ENCODE measurements at regions not wholly inside any gene's neighbourhood (a gene's known extent, or its start where the extent isn't known, plus 50 kb on each side); places are given as distances from the start of the nearest gene placed in this dataset.

DNA sequence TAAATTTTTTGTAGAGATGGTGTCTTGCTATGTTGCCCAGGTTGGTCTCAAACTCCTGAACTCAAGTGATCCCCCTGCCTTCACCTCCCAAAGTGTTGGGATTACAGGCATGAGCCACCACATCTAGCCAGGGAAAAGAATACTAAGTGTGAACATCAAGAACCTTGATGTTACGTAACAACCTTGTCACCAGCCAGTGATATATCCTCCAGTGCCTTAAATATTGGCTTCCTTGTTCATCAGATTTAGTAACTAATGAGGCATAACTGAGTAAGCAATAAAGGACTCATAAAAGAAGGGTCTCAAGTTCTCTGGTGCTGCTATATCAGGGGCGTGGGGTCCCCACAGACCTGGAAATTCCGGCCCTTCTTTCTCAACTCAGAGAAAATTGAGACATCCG is 60.5 kb upstream of the ENPEP start:
- TF ChIP-seq, protein P1, sequence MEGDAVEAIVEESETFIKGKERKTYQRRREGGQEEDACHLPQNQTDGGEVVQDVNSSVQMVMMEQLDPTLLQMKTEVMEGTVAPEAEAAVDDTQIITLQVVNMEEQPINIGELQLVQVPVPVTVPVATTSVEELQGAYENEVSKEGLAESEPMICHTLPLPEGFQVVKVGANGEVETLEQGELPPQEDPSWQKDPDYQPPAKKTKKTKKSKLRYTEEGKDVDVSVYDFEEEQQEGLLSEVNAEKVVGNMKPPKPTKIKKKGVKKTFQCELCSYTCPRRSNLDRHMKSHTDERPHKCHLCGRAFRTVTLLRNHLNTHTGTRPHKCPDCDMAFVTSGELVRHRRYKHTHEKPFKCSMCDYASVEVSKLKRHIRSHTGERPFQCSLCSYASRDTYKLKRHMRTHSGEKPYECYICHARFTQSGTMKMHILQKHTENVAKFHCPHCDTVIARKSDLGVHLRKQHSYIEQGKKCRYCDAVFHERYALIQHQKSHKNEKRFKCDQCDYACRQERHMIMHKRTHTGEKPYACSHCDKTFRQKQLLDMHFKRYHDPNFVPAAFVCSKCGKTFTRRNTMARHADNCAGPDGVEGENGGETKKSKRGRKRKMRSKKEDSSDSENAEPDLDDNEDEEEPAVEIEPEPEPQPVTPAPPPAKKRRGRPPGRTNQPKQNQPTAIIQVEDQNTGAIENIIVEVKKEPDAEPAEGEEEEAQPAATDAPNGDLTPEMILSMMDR (IDR thresholded peaks at IDR 0.05), result no peak
- TF ChIP-seq POLR2A (IDR thresholded peaks at IDR 0.05), result no peak
